Posterior cingulate gyrus (tissue), 11 donors: ENCODE measurements at regions not wholly inside any gene's neighbourhood (a gene's known extent, or its start where the extent isn't known, plus 50 kb on each side); places are given as distances from the start of the nearest gene placed in this dataset.
A peak's percentile ranks its signal among the peaks of the same experiment; 100 is the strongest.

Source experiments
- DNase-seq, 10 donors: peaks; one replicate each; pipeline versions ENCODE4 v3.0.0 to v3.0.0-alpha.2; 2020 to 2021; ENCODE audit warnings: mixed read lengths in 3 of 10
- intact Hi-C: fragments of 100-400 bp; cut with DNase I; formaldehyde crosslinking; loops from one replicate; pipeline ENCODE4 v1.15.1; 2023

DNA sequence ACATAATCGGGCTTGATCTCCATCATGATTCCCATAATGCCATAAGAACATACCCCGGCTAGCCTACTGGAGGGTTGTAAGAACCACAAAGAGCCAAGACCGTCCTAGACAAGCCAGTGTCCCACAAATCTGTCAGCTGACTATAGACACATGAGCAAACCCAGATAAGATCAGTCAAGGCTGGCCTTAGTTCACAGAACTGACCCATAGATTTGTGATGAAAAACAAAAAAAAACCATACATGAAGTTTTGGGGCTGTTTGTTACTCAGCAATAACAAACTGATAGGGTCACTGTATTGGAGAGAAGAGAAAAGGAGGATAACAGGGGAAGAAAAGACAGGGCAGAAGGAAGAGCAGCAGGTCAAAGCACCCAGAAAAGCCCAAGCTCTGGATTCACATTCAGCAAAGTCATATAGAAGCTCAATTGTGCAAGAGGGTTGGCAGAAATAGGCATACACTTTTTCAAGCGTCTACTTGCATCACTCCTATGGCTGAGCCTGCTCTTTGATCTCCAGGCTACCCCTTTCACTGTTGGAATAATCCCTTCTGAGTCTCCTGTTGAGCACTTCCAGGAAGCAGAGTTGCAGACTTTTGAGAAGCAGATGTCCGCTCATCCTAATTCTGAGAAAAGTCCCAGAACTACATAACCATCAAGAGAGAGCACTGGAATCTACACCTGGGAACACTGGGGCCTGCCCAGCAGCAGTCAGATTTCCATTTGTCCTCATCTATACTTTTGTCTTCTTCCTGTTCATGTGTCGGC, 122.0 kb upstream of the HABP2 start:
- intact Hi-C loops = no loop called here
- no peak for DNase-seq

DNA sequence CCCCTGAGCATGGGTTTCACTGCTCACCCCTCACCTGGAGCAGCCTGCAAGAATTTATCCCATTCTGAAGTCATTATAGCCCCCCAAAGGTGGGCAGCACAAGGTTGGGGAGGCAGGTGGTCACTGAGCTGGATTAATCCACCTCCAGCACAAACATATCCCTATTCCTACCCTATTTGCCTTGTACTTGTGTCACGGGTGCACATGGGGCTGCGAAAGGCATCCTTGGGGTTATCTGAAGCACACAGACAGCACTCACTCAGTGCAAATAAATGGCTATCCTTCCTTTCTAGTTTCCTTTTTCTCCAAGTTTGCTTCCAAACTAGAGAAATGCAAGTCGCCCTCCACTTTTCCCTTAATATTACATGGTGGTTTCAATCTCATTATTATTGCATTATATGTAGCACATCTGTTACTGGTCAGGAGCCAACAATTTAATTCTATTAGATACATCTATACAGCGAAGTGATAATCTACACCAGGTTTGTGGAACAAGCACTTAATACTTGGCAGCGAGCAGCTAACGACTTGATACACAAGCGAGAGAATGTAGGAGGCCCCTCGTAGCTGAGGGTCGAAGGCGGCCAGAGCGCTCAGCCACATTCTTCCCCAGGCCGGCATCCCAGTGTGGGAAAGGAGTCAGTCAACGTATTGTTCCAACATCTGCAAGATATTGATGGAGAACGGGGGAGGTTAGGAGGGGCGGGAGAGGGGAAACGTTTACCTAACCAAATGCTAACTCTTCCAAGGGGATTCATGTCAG, 121.3 kb upstream of the HABP2 start:
- intact Hi-C loops = no loop called here
- DNase-seq = no peak

DNA sequence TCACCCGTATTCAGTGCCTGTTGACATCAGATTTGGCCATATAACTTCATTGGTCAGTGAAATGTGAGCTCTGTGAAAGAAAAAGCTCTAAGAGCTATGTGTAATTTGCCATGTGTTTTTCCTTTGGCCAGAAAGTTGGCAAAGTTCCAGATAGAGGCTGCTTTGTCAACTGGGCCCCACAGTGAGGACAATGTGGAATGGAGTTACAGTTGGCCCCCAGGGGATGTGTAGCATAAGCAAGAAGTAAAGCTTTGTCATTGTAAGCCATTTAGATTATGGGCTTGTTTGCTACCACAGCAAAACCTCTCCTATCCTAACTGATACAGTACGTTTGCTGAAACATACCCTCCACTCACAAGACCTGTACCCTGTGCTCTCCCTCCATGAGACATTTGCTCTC, 119.1 kb upstream of the HABP2 start:
- intact Hi-C loops = no loop called here
- DNase-seq = no peak

DNA sequence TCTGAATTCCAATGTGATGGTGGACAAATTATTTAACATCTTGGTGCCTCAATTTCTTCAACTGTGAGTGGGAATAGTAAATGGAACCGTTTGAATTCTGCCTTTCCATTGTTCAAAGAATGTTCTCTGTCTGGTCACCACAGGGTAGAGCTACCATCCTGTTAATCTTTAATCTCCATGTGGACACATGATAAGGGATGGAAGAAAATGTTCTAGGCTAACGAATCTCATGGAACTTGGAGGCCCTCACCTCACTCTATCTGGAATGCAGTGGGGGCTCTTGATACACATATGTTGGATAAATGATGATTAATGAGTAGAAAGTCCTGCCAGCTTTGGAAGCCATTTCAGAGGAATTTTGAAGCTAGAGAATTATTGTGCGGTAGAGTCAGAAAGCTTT, 118.5 kb upstream of the HABP2 start:
- DNase-seq = no peak
- intact Hi-C loops = no loop called here

DNA sequence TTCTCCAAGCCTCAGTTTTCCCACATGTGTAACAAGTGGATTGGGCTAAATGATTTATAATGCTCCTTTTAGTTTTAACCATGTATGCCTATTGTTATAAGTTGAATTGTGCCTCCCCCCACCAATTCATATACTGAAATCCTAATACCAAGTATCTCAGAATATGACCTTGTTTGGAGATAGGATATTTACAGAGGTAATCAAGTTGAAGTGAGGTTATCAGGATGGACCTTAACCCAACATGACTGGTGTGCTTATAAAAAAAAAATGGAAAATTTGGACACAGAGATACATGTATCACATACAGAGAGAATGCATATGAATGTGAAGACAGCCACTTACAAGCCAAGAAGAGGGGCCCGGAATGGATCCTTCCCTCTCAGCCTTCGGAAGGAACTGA, 117.9 kb upstream of the HABP2 start:
- DNase-seq = no peak
- intact Hi-C loops = no loop called here

DNA sequence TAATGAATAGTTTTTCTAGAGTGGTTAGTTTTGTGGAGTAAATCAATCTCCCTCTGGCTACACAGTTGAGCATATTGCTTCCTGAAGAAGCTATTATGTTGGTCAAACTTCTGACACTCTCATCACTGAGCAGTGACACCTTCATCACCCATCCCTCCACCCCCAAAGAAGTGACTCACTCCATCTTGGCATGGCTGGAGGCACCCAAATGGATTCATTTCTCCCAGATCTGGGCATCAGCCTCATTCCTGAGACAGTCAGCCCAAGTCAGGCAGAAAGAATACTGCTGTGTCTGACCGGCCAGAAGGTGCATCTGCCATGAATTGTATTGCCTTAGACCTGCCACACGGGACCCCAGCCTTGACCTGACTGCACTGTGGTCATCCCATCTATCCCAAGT, 117.0 kb upstream of the HABP2 start:
- no peak for DNase-seq
- intact Hi-C loops = no loop called here

DNA sequence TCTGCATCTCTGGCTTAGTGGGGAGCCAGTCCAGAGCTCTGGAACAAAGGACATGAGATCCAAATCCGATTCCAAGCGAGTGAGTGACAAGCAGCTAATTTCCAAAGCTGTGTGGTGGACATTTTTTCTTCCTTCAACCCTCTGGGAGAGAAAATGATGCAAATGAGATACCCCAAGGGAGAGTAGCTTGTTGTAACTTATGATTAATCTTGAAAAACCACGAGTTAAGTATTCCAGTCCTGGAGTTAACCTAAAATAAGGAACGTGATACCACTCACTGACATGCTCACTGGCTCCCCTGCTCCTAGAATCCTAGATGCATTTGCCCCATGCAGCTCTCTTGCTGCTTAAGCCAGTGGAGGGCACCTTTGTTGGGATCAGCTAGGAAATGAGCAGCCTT, 116.0 kb upstream of the HABP2 start:
- intact Hi-C loops = no loop called here

DNA sequence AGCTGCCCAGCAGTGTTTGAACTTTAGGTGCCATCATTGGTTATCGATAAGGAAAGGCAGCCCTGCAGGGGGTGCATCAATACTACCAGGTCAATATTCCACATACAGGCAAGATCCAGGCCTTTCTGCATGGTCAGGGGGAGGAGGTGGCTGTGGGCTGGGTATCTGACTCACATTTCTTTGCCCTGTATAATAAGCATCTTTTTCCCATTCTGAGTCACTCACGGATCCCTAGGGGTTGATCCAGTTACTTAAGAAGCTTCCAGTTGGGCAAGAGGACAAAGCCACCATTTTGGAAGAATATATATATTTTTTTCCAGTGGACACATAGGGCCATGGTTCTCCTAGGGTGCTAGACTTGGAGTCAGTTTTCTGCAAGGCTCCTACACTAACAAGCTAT, 114.2 kb upstream of the HABP2 start:
- DNase-seq = no peak
- intact Hi-C loops = no loop called here

More for the DNA sequence above, 116.0 kb upstream of the HABP2 start:
- no peak for DNase-seq

DNA sequence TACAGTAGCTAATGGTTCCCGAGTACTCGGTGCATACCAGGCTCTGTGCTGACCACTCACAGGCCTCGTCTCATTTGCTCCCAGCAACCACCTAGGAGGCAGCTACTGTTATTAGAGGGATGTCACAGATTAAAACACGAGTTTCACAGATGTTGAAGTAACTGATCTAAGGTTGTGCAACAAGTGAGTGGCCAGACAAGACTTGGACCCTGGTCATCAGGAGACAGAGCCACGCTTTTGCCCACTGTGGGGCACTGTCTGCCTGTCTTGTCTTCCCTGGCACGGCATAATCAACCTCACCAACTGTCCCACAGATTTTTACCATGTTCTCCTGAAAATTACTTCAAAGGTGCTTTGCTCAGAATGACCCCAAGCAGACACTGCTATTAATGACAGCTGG, 111.6 kb upstream of the HABP2 start:
- DNase-seq = peak in 1 of 10 donors; percentile 64
- intact Hi-C loops = no loop called here

DNA sequence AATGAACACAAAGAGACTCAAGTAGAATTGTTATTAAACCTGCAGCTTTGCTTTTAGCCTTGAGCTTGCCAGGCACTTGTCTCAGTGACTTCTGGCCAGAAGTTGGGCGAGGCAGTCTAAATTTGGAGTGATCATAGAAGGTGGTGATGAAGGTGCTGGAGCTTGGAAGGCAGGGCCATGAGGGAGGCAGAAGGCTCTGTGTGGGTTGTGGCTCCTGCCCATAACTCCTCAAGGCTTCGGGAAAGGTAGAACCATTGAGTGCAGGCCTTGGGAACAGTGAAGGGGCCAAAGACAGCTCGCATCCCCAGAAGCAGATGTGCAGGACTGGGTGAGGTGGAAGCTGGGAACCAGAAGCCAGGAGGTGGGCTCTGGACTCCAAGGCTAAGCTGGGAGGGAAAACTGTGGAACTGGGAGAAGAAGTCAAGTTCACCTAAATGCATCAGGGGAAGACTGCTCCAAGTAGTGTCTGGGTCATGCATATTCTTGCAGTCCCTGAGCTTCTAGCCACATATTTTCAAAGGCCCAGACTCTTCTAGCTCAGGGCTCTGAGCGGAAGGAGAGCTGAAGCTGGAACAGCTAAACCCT, 111.1 kb upstream of the HABP2 start:
- intact Hi-C loops = no loop called here
- no peak for DNase-seq

DNA sequence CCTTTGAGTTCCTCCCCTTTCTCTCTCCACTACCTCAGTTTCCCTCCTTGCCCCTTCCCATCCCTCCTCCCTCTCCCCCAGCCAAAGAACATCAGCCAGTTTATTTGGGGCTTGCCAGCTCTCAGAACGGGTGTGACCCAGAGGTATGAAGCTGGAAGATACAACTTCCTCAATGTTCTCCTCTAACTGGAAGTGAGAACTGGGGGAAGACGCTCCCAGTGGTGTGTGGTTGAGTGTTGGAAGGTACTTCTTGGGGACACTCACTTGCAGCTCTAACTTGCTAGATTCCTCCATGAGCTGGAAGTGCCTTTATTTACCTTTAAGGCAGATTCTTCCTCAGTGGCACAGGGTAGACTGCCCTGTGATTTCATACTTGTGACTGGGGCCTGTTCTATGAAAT, 110.5 kb upstream of the HABP2 start:
- no peak for DNase-seq
- intact Hi-C loops = no loop called here

DNA sequence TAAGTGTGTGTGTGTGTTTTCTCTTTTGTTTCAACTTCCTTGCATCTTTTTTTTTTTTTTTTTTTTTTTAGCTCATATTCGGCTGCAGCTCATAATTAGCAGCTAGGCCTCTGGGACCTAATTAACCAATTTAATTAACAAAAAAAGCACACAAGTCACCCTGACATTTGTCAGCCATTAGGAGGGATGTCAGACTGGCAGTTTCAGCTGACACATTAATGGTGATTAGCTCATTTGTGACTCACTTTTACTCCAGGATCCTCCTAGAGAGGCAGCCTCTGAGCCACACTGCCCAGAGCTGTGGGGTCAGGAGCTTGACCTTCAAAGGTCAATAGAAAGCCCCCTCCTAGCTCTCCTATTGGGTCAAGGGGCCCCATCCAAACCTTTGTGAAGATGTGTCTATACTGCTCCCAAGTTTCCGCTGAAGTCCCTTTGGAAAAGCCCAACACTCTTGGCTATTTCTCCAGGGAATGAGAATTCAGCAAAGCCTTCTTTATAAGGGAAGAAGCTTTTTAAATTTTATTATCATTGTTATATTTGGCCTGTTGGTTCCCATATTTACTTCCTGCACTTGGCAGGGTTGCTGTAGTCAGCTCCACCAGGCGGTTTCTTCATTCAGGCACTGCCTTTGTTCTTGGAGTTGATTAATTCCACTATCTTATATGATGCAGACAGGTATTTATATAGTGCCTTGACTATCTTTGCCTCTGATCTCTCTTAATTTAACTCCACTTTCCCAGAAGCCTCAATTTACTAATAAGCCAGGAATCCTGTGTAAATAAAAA, 109.5 kb upstream of the HABP2 start:
- no peak for DNase-seq

DNA sequence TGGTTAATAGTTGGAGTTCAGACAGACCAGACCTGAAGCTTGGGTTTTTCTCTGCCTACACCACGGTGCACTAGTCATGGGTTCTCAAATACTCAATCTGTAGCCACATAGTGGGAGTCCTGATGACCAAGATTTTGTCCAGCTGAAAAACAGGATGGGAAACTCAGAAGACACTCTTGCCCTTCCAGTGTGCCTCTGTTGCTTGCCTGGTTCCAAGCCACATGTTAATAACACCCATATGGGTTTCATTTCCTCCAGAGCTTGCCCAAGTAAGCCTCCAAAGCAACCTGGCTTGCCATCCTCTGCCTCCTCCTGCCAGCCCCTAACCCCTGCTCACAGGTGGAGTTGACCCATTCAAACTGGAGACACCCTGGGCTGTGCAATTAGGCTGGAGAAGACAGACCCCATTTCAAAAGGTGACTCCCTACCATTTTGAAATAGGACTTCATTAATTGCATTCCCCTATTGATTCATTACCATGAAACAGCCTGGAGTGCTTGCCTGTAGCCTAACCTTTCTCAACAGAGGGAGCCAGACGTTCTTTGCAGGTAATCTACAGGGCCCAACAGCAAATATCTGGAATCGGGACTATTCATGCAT, 108.0 kb upstream of the HABP2 start:
- intact Hi-C loops = no loop called here
- no peak for DNase-seq

More for the DNA sequence above, 109.5 kb upstream of the HABP2 start:
- intact Hi-C loops = no loop called here

DNA sequence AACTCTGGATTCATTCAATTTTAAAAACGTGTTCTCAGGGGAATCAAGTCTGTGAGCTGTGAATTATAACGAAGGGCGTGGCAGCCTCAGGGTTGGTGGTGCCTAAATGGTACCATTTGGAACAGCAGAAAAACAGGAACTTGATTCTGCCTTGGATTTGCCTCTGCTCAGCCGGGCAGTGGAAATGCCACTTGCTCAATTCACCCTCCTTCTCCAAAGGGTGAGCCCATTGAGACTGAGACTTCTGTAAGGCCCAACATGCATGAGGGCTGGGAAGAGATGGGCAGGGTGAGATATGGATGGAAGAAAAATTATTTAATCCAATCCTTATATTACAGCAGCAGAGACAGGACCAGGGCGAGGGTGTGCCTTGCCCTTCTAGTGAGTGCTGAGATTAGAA, 107.1 kb upstream of the HABP2 start:
- intact Hi-C loops = no loop called here
- DNase-seq = no peak

DNA sequence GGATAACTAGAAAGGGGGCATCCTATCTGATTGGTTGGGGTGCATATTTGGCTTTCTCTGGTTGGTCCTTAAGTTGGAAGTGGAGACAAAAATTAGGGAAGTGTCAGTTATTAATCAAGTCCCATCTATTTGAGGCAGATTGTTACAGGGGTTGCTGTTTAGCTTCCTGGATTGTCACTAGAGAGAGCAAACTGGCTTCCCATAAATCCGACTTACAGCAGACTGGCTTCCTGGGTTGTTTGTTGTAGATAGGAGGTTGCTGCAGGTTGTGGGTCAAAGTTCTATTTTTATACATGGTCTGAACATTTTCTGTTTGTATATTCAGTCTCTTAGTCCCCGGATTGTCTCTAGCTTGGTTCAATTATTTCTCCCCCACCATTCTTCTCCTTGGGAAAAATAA, 106.1 kb upstream of the HABP2 start:
- intact Hi-C loops = no loop called here
- DNase-seq = no peak

DNA sequence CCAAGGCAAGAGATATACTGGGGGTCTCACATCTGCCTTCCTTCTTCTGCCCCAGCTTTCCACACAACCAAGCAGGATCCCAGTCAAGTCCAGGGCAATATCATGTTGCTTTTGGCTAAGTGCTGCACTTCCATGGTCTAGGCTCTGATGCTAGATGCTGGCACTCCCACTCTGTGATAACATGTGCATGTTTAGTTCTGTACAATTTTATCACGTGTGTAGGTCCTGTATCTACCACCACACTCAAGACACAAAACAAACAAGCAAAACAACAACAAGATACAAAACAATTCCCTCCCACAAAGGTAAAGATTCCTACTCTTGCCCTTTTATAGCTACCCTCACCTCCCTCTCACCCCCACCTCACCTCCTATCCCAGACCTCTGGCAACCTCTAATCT, 105.6 kb upstream of the HABP2 start:
- no peak for DNase-seq

DNA sequence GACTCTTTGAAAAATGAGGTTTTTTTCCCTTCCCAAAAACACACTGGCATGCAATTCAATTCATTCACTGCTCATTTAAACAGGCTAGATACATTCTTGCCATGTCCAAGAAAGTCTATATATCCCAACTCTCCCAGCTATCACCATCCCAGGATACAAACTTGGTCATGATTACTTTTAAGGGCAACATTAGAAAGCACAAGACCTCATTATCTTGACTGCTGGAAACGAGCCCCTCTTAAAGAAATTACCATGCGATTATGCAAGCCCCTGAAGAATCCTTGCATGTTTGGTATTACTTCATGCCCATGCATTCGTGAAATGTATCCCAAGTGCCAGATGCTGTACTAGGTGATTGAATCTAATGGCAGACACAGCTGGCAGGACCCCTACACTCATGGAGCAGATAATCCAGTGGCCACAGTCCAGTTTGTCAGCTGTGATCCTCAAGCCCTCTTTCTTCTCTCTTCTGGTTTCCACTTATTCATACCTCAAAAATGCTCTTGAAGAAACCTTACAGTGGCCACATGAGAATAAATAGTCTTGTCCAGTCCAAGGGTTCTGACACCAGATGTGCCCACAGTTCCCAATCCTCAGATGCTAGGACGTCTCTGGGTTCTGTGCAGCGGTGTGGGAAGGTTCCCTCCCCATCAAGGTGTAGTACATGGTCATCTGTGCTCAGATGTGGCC, 103.7 kb upstream of the HABP2 start:
- intact Hi-C loops = no loop called here
- no peak for DNase-seq

More for the DNA sequence above, 105.6 kb upstream of the HABP2 start:
- intact Hi-C loops = no loop called here

DNA sequence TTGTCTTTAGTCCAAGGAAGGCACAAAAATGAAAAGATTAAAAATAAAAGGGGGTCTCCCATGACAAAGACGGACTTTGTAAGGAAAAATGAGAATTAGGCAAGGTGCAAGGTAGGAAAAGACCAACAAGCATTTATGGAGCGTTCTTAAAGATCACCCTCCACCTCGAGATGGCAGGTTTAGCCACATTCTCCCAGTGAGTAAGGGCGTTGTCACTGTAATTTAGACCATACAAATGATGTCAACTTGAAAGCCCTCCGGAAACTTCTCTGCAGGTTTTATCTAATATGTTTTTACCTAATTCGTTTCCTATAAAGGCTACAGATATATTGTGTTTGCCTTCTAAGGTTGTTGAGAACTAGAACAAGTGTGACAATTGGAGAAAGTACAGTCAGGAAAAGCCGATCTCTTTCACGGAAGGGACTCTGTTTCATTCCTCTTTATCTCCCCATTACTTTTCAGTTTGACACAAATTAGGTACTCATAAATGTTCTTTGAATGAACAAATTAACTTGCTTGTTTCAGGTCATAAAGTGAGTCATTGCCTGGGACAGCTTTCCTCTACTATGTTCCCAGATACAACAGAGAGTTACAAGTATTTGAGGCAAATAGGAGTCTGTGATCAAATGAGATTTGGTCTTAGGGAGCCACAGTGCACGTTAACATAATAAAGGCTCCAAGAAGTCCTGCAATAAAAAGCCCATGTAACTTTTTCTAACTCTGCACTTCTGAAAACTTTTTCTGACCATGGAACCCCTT, 102.6 kb upstream of the HABP2 start:
- intact Hi-C loops = no loop called here
- no peak for DNase-seq

DNA sequence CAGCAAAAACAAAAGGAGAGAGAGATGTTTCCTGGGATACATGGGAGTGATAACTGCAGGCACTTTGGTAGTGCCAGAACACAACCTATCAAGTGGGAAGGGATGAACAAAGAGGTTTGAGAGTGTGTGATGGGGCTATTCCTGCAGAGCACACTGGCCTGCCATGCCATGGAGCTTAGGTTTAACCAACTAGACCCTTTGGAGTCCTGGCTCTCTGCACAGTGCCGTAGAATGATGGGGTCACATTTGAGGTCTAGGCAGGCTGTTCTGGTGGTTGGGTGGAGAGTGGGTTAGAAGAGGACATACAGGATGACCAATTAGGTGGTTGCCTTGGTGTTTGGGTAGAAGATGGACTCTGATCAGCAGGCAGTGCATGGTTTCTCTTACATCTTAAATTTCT, 101.9 kb upstream of the HABP2 start:
- intact Hi-C loops = no loop called here
- DNase-seq = no peak
